Neural progenitor cell (in vitro differentiated cells): ENCODE measurements at regions not wholly inside any gene's neighbourhood (a gene's known extent, or its start where the extent isn't known, plus 50 kb on each side); places are given as distances from the start of the nearest gene placed in this dataset.
"Not testable (repeated sequence)": the region's sequence is repeated elsewhere in the genome, so short reads cannot be mapped to it uniquely, and the experiment has no call there.

Experiments
- DNase-seq: peaks from one replicate; pipeline ENCODE4 v3.0.0-alpha.2; 2016; ENCODE audit warnings: low spot score
- H2AFZ ChIP-seq: fragments of 200-600 bp; sonication (generic); replicated peaks from 2 replicates; pipeline ENCODE4 v1.6.1; 2016; ENCODE audit warnings: antibody characterized with exemption
- H3F3A ChIP-seq: fragments of 200-600 bp; sonication (generic); 2 replicates; pipeline ENCODE4 v1.6.1; 2016; ENCODE audit warnings: antibody characterized with exemption, low read depth
- H3K27ac ChIP-seq: fragments of 200-600 bp; sonication (generic); 2 replicates; pipeline ENCODE4 v1.5.1; 2016; ENCODE audit warnings: mild to moderate bottlenecking
- H3K27me3 ChIP-seq: fragments of 200-600 bp; sonication (generic); 2 replicates; pipeline ENCODE4 v1.6.1; 2016; ENCODE audit warnings: mild to moderate bottlenecking, moderate library complexity
- H3K36me3 ChIP-seq: fragments of 200-600 bp; sonication (generic); 2 replicates; pipeline ENCODE4 v1.5.1; 2016
- H3K4me1 ChIP-seq: fragments of 200-600 bp; sonication (generic); 2 replicates; pipeline ENCODE4 v1.6.1; 2016; ENCODE audit warnings: mixed run types
- H3K4me2 ChIP-seq: fragments of 200-600 bp; sonication (generic); 2 replicates; pipeline ENCODE4 v1.6.1; 2016
- H3K4me3 ChIP-seq: fragments of 200-600 bp; sonication (generic); 2 replicates; pipeline ENCODE4 v1.5.1; 2016
- H3K79me2 ChIP-seq: fragments of 200-600 bp; sonication (generic); 2 replicates; pipeline ENCODE4 v1.6.1; 2016; ENCODE audit warnings: low read depth
- H3K9ac ChIP-seq: fragments of 200-600 bp; sonication (generic); 2 replicates; pipeline ENCODE4 v1.6.1; 2016
- H3K9me3 ChIP-seq: fragments of 200-600 bp; sonication (generic); 2 replicates; pipeline ENCODE4 v1.5.1; 2016; ENCODE audit warnings: low read depth
- H4K20me1 ChIP-seq: fragments of 200-600 bp; sonication (generic); 2 replicates; pipeline ENCODE4 v1.6.1; 2016; ENCODE audit warnings: low read depth
- H3K27ac Mint-ChIP-seq: 3 replicates; pipeline ENCODE4 v1.8.0; 2021; ENCODE audit warnings: mixed read lengths
- H3K27me3 Mint-ChIP-seq: 2 replicates; pipeline ENCODE4 v1.8.0; 2022; ENCODE audit warnings: low read depth, mild to moderate bottlenecking, inconsistent platforms, moderate library complexity, mixed read lengths; ENCODE audit not compliant: insufficient read depth
- H3K36me3 Mint-ChIP-seq: 3 replicates; pipeline ENCODE4 v1.8.0; 2021; ENCODE audit warnings: mixed read lengths
- H3K4me1 Mint-ChIP-seq: 3 replicates; pipeline ENCODE4 v1.8.0; 2021; ENCODE audit warnings: mixed read lengths
- H3K4me3 Mint-ChIP-seq: 3 replicates; pipeline ENCODE4 v1.8.0; 2021; ENCODE audit warnings: mild to moderate bottlenecking, moderate library complexity, mixed read lengths
- H3K9me3 Mint-ChIP-seq: 3 replicates; pipeline ENCODE4 v1.8.0; 2020; ENCODE audit warnings: mixed read lengths
- EZH2 ChIP-seq: fragments of 200-600 bp; sonication (generic); IDR thresholded peaks from 2 replicates; pipeline ENCODE4 v1.6.1; 2017; ENCODE audit warnings: antibody characterized with exemption, mild to moderate bottlenecking, moderate library complexity
- EZH2phosphoT487 ChIP-seq: fragments of 200-600 bp; sonication (generic); IDR thresholded peaks from 2 replicates; pipeline ENCODE4 v1.6.1; 2017; ENCODE audit warnings: antibody characterized with exemption
- TF ChIP-seq, protein P1 (sequence below): fragments of 200-600 bp; sonication (generic); IDR thresholded peaks from 2 replicates; pipeline ENCODE4 v1.5.1; 2017; ENCODE audit warnings: antibody characterized with exemption, mild to moderate bottlenecking

DNA sequence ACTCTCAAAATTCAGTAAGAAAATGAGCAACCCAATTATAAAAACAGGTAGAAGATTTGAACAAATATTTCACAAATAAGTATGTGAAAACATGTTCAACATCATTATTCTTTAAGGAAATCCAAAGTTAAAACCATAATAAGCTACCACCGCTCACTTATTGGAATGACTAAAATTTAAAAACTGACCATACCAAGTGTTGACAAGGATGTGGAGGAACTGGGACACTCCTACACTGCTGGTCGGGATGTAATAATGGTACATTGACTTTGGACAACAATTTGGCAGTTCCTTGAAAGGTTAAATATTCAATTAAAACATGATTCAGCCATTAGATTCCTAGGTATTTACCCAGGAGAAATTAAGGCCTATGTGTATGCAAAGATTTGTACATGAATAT is 336.5 kb downstream of the IRS1 start:
- peaks cover 3% of the 10 kb centered on the region for H3K27me3 Mint-ChIP-seq
- no peaks in the 10 kb centered on the region for H3K36me3 Mint-ChIP-seq
- Histone ChIP-seq H3F3A (no peaks in the 10 kb centered on the region), H3K4me2 (no peak overlapping the region), H3K9me3 (no peaks in the 10 kb centered on the region), H4K20me1 (no peaks in the 10 kb centered on the region), H3K27ac (no peak overlapping the region), H3K4me1 (peaks cover 7% of the 10 kb centered on the region), H2AFZ (no peak overlapping the region), H3K27me3 (no peaks in the 10 kb centered on the region), H3K4me3 (no peak overlapping the region), H3K9ac (no peak overlapping the region), H3K79me2 (no peaks in the 10 kb centered on the region), H3K36me3 (no peaks in the 10 kb centered on the region)
- H3K27ac Mint-ChIP-seq, result no peak overlapping the region
- H3K4me3 Mint-ChIP-seq, result no peak overlapping the region
- TF ChIP-seq EZH2, result no peak
- no peak for TF ChIP-seq EZH2phosphoT487
- TF ChIP-seq, protein P1, sequence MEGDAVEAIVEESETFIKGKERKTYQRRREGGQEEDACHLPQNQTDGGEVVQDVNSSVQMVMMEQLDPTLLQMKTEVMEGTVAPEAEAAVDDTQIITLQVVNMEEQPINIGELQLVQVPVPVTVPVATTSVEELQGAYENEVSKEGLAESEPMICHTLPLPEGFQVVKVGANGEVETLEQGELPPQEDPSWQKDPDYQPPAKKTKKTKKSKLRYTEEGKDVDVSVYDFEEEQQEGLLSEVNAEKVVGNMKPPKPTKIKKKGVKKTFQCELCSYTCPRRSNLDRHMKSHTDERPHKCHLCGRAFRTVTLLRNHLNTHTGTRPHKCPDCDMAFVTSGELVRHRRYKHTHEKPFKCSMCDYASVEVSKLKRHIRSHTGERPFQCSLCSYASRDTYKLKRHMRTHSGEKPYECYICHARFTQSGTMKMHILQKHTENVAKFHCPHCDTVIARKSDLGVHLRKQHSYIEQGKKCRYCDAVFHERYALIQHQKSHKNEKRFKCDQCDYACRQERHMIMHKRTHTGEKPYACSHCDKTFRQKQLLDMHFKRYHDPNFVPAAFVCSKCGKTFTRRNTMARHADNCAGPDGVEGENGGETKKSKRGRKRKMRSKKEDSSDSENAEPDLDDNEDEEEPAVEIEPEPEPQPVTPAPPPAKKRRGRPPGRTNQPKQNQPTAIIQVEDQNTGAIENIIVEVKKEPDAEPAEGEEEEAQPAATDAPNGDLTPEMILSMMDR, result no peak
- no peak for DNase-seq
- peaks cover 22% of the 10 kb centered on the region for H3K9me3 Mint-ChIP-seq
- H3K4me1 Mint-ChIP-seq, result no peaks in the 10 kb centered on the region

- Histone ChIP-seq H3K9me3 (no peaks in the 10 kb centered on the region), H3K36me3 (no peaks in the 10 kb centered on the region), H3K9ac (no peak overlapping the region), H3K4me3 (no peak overlapping the region), H3F3A (no peaks in the 10 kb centered on the region), H3K27me3 (no peaks in the 10 kb centered on the region), H3K79me2 (no peaks in the 10 kb centered on the region), H4K20me1 (no peaks in the 10 kb centered on the region), H2AFZ (no peak overlapping the region), H3K27ac (no peak overlapping the region), H3K4me2 (no peak overlapping the region), H3K4me1 (peaks cover 6% of the 10 kb centered on the region)
- Mint-ChIP-seq H3K36me3 (no peaks in the 10 kb centered on the region), H3K27ac (no peak overlapping the region), H3K4me3 (no peak overlapping the region), H3K27me3 (peaks cover 3% of the 10 kb centered on the region), H3K4me1 (no peaks in the 10 kb centered on the region), H3K9me3 (peaks cover 32% of the 10 kb centered on the region)
- no peak for DNase-seq
- TF ChIP-seq EZH2phosphoT487 (no peak), EZH2 (no peak)
- TF ChIP-seq, protein P1, result no peak
These were observed 337.6 kb downstream of the IRS1 start for GRCh38 chr2:226461981-226462380.

- H3K9me3 Mint-ChIP-seq, result peaks cover 58% of the 10 kb centered on the region
- not testable (repeated sequence) for H3K27me3 ChIP-seq, DNase-seq, H3F3A ChIP-seq, H3K9ac ChIP-seq, H3K27me3 Mint-ChIP-seq, H3K27ac Mint-ChIP-seq, H3K27ac ChIP-seq, H2AFZ ChIP-seq, H3K4me1 Mint-ChIP-seq, H3K4me3 ChIP-seq, H3K4me1 ChIP-seq, H3K4me2 ChIP-seq, H4K20me1 ChIP-seq, H3K79me2 ChIP-seq, H3K36me3 ChIP-seq, H3K9me3 ChIP-seq, H3K36me3 Mint-ChIP-seq, H3K4me3 Mint-ChIP-seq
These were observed 343.5 kb downstream of the IRS1 start for GRCh38 chr2:226456144-226456543.

DNA sequence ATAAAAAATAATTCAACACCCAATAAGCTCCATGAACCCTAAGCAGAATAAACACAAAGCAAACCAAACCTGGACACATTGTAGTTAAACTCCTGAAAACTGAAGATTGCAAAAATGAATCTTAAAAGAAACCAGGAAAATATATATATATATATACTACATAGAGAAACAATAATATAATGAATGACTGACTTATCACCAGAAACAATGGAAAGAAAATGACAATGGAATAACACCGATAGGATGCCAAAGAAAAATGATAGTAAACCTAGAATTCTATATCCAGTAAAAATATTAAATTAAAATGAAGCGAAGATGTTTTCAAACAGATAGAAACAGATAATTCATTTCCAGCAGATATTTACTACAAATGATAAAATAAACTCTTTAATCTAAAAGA is 346.9 kb downstream of the IRS1 start:
- H3K4me2 ChIP-seq, result no peak overlapping the region
- no peak overlapping the region for H3K27ac ChIP-seq
- no peak overlapping the region for H2AFZ ChIP-seq
- H3K36me3 Mint-ChIP-seq, result peaks cover 1% of the 10 kb centered on the region
- H3K27me3 Mint-ChIP-seq, result peaks cover 3% of the 10 kb centered on the region
- H3K9ac ChIP-seq, result no peak overlapping the region
- H3K4me1 ChIP-seq, result no peaks in the 10 kb centered on the region
- H3K4me3 Mint-ChIP-seq, result no peak overlapping the region
- H4K20me1 ChIP-seq, result no peaks in the 10 kb centered on the region
- H3K27me3 ChIP-seq, result no peaks in the 10 kb centered on the region
- no peak overlapping the region for H3K4me3 ChIP-seq
- H3K4me1 Mint-ChIP-seq, result no peaks in the 10 kb centered on the region
- no peak overlapping the region for H3K27ac Mint-ChIP-seq
- DNase-seq, result no peak
- H3F3A ChIP-seq, result no peaks in the 10 kb centered on the region
- no peaks in the 10 kb centered on the region for H3K36me3 ChIP-seq
- TF ChIP-seq EZH2 (no peak), EZH2phosphoT487 (no peak)
- TF ChIP-seq, protein P1, result no peak
- H3K79me2 ChIP-seq, result no peaks in the 10 kb centered on the region
- H3K9me3 Mint-ChIP-seq, result peaks cover 46% of the 10 kb centered on the region
- no peaks in the 10 kb centered on the region for H3K9me3 ChIP-seq
